SH-SY5Y (cell line): ENCODE measurements at regions not wholly inside any gene's neighbourhood (a gene's known extent, or its start where the extent isn't known, plus 50 kb on each side); places are given as distances from the start of the nearest gene placed in this dataset.

Experiments
- GATA2 ChIP-seq: IDR thresholded peaks from 2 replicates; pipeline ENCODE4 v1.6.1; 2011; ENCODE audit warnings: mild to moderate bottlenecking, low read depth, low read length
- GATA3 ChIP-seq: IDR thresholded peaks from 2 replicates; pipeline ENCODE4 v1.6.1; 2011; ENCODE audit warnings: low read depth, mild to moderate bottlenecking, low read length, moderate library complexity

- no peak for TF ChIP-seq GATA3
- no peak for TF ChIP-seq GATA2
Observed at GRCh38 chr10:105585753-105586152, 944.7 kb downstream of the SORCS3 start.
